ENCODE measurements at regions not wholly inside any gene's neighbourhood (a gene's known extent, or its start where the extent isn't known, plus 50 kb on each side); places are given as distances from the start of the nearest gene placed in this dataset.

GRCh38 chr10:109274681-109275080, 648.6 kb downstream of the XPNPEP1 start:
- H3K36me3 ChIP-seq (ENCODE audit: control insufficient read depth in 2 of 2, insufficient read depth in 2 of 2, low read length in 1 of 2): no peaks in the 10 kb centered on the region
- no peak overlapping the region for H3K4me3 ChIP-seq (ENCODE audit: low read depth in 1 of 2, low read length in 2 of 2)
- no peaks in the 10 kb centered on the region for H3K4me1 ChIP-seq (ENCODE audit: control insufficient read depth in 2 of 2, insufficient read depth in 2 of 2, low read length in 1 of 2)
- H3K9me3 ChIP-seq (ENCODE audit: control insufficient read depth in 2 of 2, insufficient read depth in 1 of 2, low read depth in 1 of 2, low read length in 1 of 2): no peaks in the 10 kb centered on the region
- H3K27ac ChIP-seq (ENCODE audit: low read depth in 2 of 2, low read length in 1 of 2): no peak overlapping the region
- WGBS, 2 donors: 77 to 82% methylated on average over 2 of the region's 2 CpGs
- H3K27me3 ChIP-seq (ENCODE audit: control insufficient read depth in 1 of 2, insufficient read depth in 2 of 2, low read length in 2 of 2): no peaks in the 10 kb centered on the region

DNA sequence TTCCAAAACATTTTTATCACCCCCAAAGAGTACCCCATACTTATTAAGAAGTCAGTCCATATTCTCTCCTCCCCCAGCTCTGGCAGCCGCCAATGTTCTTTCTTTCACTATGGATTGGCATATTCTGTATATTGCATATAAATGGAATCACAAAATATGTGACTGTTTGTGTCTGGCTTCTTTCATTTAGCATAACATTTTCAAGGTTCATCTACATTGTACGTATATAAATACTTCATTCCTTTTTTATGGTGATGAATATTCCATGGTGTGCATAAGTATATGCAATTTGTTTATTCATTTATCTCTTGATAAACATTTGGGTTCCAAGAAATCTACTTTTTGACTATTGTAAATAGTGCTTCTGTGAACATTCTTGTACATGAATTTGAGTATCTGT, 653.1 kb downstream of the XPNPEP1 start:
- 86 to 88% methylated on average over 2 of the region's 2 CpGs for WGBS, 2 donors
- H3K36me3 ChIP-seq (ENCODE audit: control insufficient read depth in 2 of 2, insufficient read depth in 2 of 2, low read length in 1 of 2): no peaks in the 10 kb centered on the region
- no peak overlapping the region for H3K4me3 ChIP-seq (ENCODE audit: low read depth in 1 of 2, low read length in 2 of 2)
- H3K27ac ChIP-seq (ENCODE audit: low read depth in 2 of 2, low read length in 1 of 2): no peak overlapping the region
- no peaks in the 10 kb centered on the region for H3K27me3 ChIP-seq (ENCODE audit: control insufficient read depth in 1 of 2, insufficient read depth in 2 of 2, low read length in 2 of 2)
- no peaks in the 10 kb centered on the region for H3K9me3 ChIP-seq (ENCODE audit: control insufficient read depth in 2 of 2, insufficient read depth in 1 of 2, low read depth in 1 of 2, low read length in 1 of 2)
- no peaks in the 10 kb centered on the region for H3K4me1 ChIP-seq (ENCODE audit: control insufficient read depth in 2 of 2, insufficient read depth in 2 of 2, low read length in 1 of 2)

- H3K9me3 ChIP-seq (ENCODE audit: control insufficient read depth in 2 of 2, insufficient read depth in 1 of 2, low read depth in 1 of 2, low read length in 1 of 2): peaks cover 2 to 6% of the 10 kb centered on the region in 2 donors
- H3K4me1 ChIP-seq (ENCODE audit: control insufficient read depth in 2 of 2, insufficient read depth in 2 of 2, low read length in 1 of 2): no peaks in the 10 kb centered on the region
- WGBS, 2 donors: 76 to 84% methylated on average over 3 of the region's 3 CpGs
- no peak overlapping the region for H3K27ac ChIP-seq (ENCODE audit: low read depth in 2 of 2, low read length in 1 of 2)
- H3K4me3 ChIP-seq (ENCODE audit: low read depth in 1 of 2, low read length in 2 of 2): no peak overlapping the region
- H3K36me3 ChIP-seq (ENCODE audit: control insufficient read depth in 2 of 2, insufficient read depth in 2 of 2, low read length in 1 of 2): no peaks in the 10 kb centered on the region
- H3K27me3 ChIP-seq (ENCODE audit: control insufficient read depth in 1 of 2, insufficient read depth in 2 of 2, low read length in 2 of 2): no peaks in the 10 kb centered on the region
Observed at GRCh38 chr10:109264004-109264403, 659.3 kb downstream of the XPNPEP1 start.

DNA sequence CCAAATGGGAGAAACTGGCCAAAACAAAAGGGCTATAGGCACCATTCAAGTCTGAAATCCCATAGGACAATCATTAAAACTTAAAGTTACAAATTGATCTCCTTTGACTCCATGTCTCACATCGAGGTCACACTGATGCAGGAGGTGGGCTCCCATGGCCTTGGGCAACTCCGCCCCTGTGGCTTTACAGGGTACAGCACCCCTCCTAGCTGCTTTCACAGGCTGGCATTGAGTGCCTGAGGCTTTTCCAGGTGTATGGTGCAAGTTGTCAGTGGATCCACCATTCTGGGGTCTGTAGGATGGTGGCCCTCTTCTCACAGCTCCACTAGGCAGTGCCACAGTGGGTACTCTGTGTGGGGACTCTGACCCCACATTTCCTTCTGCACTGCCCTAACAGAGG, 662.1 kb downstream of the XPNPEP1 start:
- Histone ChIP-seq H3K4me3 (ENCODE audit: low read depth in 1 of 2, low read length in 2 of 2) (no peak overlapping the region), H3K27ac (ENCODE audit: low read depth in 2 of 2, low read length in 1 of 2) (no peak overlapping the region)
- 58 to 63% methylated on average over 2 of the region's 2 CpGs for WGBS, 2 donors

DNA sequence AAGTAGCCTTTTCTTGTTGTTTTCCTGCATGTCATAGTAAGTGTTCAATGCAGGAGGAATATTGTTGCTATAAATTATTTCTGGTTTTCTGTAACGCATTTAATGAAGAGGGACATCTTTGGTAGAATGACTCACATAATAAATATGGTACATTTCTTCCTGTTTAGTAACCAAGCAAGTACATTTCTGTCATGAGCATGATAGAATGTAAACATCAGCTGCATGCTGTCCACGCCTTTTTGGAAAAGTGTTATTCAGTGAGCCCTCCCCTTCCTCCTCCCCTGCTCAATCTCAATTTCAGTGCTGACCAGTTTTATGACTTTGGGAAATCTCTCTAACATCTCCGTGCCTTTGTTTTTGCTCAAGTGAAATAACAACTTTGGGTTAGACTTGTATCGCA, 664.0 kb downstream of the XPNPEP1 start:
- no peak overlapping the region for H3K27ac ChIP-seq (ENCODE audit: low read depth in 2 of 2, low read length in 1 of 2)
- no peaks in the 10 kb centered on the region for H3K4me1 ChIP-seq (ENCODE audit: control insufficient read depth in 2 of 2, insufficient read depth in 2 of 2, low read length in 1 of 2)
- no peaks in the 10 kb centered on the region for H3K36me3 ChIP-seq (ENCODE audit: control insufficient read depth in 2 of 2, insufficient read depth in 2 of 2, low read length in 1 of 2)
- H3K9me3 ChIP-seq (ENCODE audit: control insufficient read depth in 2 of 2, insufficient read depth in 1 of 2, low read depth in 1 of 2, low read length in 1 of 2): peaks cover 2 to 6% of the 10 kb centered on the region in 2 donors
- H3K27me3 ChIP-seq (ENCODE audit: control insufficient read depth in 1 of 2, insufficient read depth in 2 of 2, low read length in 2 of 2): no peaks in the 10 kb centered on the region
- no peak overlapping the region for H3K4me3 ChIP-seq (ENCODE audit: low read depth in 1 of 2, low read length in 2 of 2)
- WGBS, 2 donors: 50 to 67% methylated on average over 4 of the region's 4 CpGs

More for the DNA sequence above, 662.1 kb downstream of the XPNPEP1 start:
- no peaks in the 10 kb centered on the region for H3K4me1 ChIP-seq (ENCODE audit: control insufficient read depth in 2 of 2, insufficient read depth in 2 of 2, low read length in 1 of 2)
- no peaks in the 10 kb centered on the region for H3K27me3 ChIP-seq (ENCODE audit: control insufficient read depth in 1 of 2, insufficient read depth in 2 of 2, low read length in 2 of 2)
- H3K36me3 ChIP-seq (ENCODE audit: control insufficient read depth in 2 of 2, insufficient read depth in 2 of 2, low read length in 1 of 2): no peaks in the 10 kb centered on the region
- peaks cover 2 to 6% of the 10 kb centered on the region in 2 donors for H3K9me3 ChIP-seq (ENCODE audit: control insufficient read depth in 2 of 2, insufficient read depth in 1 of 2, low read depth in 1 of 2, low read length in 1 of 2)

- H3K27me3 ChIP-seq (ENCODE audit: control insufficient read depth in 1 of 2, insufficient read depth in 2 of 2, low read length in 2 of 2): no peaks in the 10 kb centered on the region
- 59 to 63% methylated on average over 3 of the region's 3 CpGs for WGBS, 2 donors
Observed at GRCh38 chr10:109253306-109253705, 670.0 kb downstream of the XPNPEP1 start.

GRCh38 chr10:109250152-109250551, 673.2 kb downstream of the XPNPEP1 start:
- WGBS, 2 donors: 61 to 62% methylated on average over 4 of the region's 4 CpGs
- H3K4me1 ChIP-seq (ENCODE audit: control insufficient read depth in 2 of 2, insufficient read depth in 2 of 2, low read length in 1 of 2): no peaks in the 10 kb centered on the region
- H3K27me3 ChIP-seq (ENCODE audit: control insufficient read depth in 1 of 2, insufficient read depth in 2 of 2, low read length in 2 of 2): no peaks in the 10 kb centered on the region
- H3K4me3 ChIP-seq (ENCODE audit: low read depth in 1 of 2, low read length in 2 of 2): no peak overlapping the region
- H3K27ac ChIP-seq (ENCODE audit: low read depth in 2 of 2, low read length in 1 of 2): no peak overlapping the region
- H3K9me3 ChIP-seq (ENCODE audit: control insufficient read depth in 2 of 2, insufficient read depth in 1 of 2, low read depth in 1 of 2, low read length in 1 of 2): peaks cover 0 to 4% of the 10 kb centered on the region in 2 donors
- H3K36me3 ChIP-seq (ENCODE audit: control insufficient read depth in 2 of 2, insufficient read depth in 2 of 2, low read length in 1 of 2): no peaks in the 10 kb centered on the region

More at GRCh38 chr10:109253306-109253705, 670.0 kb downstream of the XPNPEP1 start:
- no peak overlapping the region for H3K27ac ChIP-seq (ENCODE audit: low read depth in 2 of 2, low read length in 1 of 2)
- no peaks in the 10 kb centered on the region for H3K36me3 ChIP-seq (ENCODE audit: control insufficient read depth in 2 of 2, insufficient read depth in 2 of 2, low read length in 1 of 2)
- H3K4me1 ChIP-seq (ENCODE audit: control insufficient read depth in 2 of 2, insufficient read depth in 2 of 2, low read length in 1 of 2): no peaks in the 10 kb centered on the region
- H3K4me3 ChIP-seq (ENCODE audit: low read depth in 1 of 2, low read length in 2 of 2): no peak overlapping the region
- H3K9me3 ChIP-seq (ENCODE audit: control insufficient read depth in 2 of 2, insufficient read depth in 1 of 2, low read depth in 1 of 2, low read length in 1 of 2): peaks cover 0 to 2% of the 10 kb centered on the region in 2 donors

GRCh38 chr10:109247814-109248213, 675.5 kb downstream of the XPNPEP1 start:
- WGBS, 2 donors: 68 to 71% methylated on average over 1 of the region's 1 CpG
- no peaks in the 10 kb centered on the region for H3K4me1 ChIP-seq (ENCODE audit: control insufficient read depth in 2 of 2, insufficient read depth in 2 of 2, low read length in 1 of 2)
- no peaks in the 10 kb centered on the region for H3K27me3 ChIP-seq (ENCODE audit: control insufficient read depth in 1 of 2, insufficient read depth in 2 of 2, low read length in 2 of 2)
- peaks cover 0 to 2% of the 10 kb centered on the region in 2 donors for H3K9me3 ChIP-seq (ENCODE audit: control insufficient read depth in 2 of 2, insufficient read depth in 1 of 2, low read depth in 1 of 2, low read length in 1 of 2)
- H3K27ac ChIP-seq (ENCODE audit: low read depth in 2 of 2, low read length in 1 of 2): no peak overlapping the region
- H3K36me3 ChIP-seq (ENCODE audit: control insufficient read depth in 2 of 2, insufficient read depth in 2 of 2, low read length in 1 of 2): no peaks in the 10 kb centered on the region
- H3K4me3 ChIP-seq (ENCODE audit: low read depth in 1 of 2, low read length in 2 of 2): no peak overlapping the region

- H3K4me1 ChIP-seq (ENCODE audit: control insufficient read depth in 2 of 2, insufficient read depth in 2 of 2, low read length in 1 of 2): no peaks in the 10 kb centered on the region
- H3K4me3 ChIP-seq (ENCODE audit: low read depth in 1 of 2, low read length in 2 of 2): no peak overlapping the region
- peaks cover 0 to 2% of the 10 kb centered on the region in 2 donors for H3K9me3 ChIP-seq (ENCODE audit: control insufficient read depth in 2 of 2, insufficient read depth in 1 of 2, low read depth in 1 of 2, low read length in 1 of 2)
- no peak overlapping the region for H3K27ac ChIP-seq (ENCODE audit: low read depth in 2 of 2, low read length in 1 of 2)
- no peaks in the 10 kb centered on the region for H3K36me3 ChIP-seq (ENCODE audit: control insufficient read depth in 2 of 2, insufficient read depth in 2 of 2, low read length in 1 of 2)
- 87 to 90% methylated on average over 1 of the region's 1 CpG for WGBS, 2 donors
- H3K27me3 ChIP-seq (ENCODE audit: control insufficient read depth in 1 of 2, insufficient read depth in 2 of 2, low read length in 2 of 2): no peaks in the 10 kb centered on the region
Observed at GRCh38 chr10:109245821-109246220, 677.5 kb downstream of the XPNPEP1 start.

DNA sequence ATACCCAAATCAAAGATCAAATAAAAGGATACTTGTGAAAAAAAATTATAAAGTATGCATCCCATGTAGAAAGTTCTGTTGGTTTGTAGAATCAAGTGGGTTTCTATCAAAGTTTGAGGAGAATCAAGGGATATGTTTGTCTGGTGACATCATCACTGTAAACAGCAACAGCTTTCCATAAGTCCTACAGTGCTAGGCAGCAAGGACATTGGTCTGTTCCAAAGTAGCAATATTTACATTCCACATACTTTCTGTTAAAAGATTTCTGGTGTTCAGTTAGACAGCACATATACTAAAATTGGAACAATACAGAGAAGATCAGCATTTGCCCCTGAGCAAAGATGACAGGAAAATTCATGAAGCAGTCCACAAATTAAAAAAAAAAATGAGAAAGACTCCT, 683.9 kb downstream of the XPNPEP1 start:
- H3K27ac ChIP-seq (ENCODE audit: low read depth in 2 of 2, low read length in 1 of 2): no peak overlapping the region

More for the DNA sequence above, 683.9 kb downstream of the XPNPEP1 start:
- no peaks in the 10 kb centered on the region for H3K36me3 ChIP-seq (ENCODE audit: control insufficient read depth in 2 of 2, insufficient read depth in 2 of 2, low read length in 1 of 2)
- no peaks in the 10 kb centered on the region for H3K27me3 ChIP-seq (ENCODE audit: control insufficient read depth in 1 of 2, insufficient read depth in 2 of 2, low read length in 2 of 2)
- H3K4me1 ChIP-seq (ENCODE audit: control insufficient read depth in 2 of 2, insufficient read depth in 2 of 2, low read length in 1 of 2): no peaks in the 10 kb centered on the region
- H3K9me3 ChIP-seq (ENCODE audit: control insufficient read depth in 2 of 2, insufficient read depth in 1 of 2, low read depth in 1 of 2, low read length in 1 of 2): no peaks in the 10 kb centered on the region
- no peak overlapping the region for H3K4me3 ChIP-seq (ENCODE audit: low read depth in 1 of 2, low read length in 2 of 2)
